ENCODE measurements at regions not wholly inside any gene's neighbourhood (a gene's known extent, or its start where the extent isn't known, plus 50 kb on each side); places are given as distances from the start of the nearest gene placed in this dataset.
"Not testable (repeated sequence)": the region's sequence is repeated elsewhere in the genome, so short reads cannot be mapped to it uniquely, and the experiment has no call there.

DNA sequence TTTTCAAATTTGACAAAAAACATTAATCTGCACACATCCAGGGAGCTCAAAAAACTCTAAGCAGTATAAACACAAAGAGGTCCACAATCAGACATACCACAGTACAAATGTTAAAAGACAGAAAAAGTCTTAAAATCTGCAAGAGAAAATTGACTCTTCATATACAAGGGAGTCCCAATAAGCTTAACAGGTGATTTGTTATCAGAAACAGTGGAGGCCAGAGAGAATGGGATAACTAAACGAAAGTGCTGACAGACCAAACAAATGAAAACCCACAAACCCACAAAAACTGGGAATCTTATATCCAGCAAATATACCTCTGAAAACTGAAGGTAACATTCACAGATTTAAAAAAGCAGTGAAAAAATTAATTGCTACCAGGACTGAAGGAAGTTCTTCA lies 182.0 kb upstream of the PAQR3 start (continued):
- no peak for TF ChIP-seq RFX5 (IDR thresholded peaks at IDR 0.05)
- TF ChIP-seq PHF8 (IDR thresholded peaks at IDR 0.05; ENCODE audit: borderline replicate concordance, low read depth): no peak

DNA sequence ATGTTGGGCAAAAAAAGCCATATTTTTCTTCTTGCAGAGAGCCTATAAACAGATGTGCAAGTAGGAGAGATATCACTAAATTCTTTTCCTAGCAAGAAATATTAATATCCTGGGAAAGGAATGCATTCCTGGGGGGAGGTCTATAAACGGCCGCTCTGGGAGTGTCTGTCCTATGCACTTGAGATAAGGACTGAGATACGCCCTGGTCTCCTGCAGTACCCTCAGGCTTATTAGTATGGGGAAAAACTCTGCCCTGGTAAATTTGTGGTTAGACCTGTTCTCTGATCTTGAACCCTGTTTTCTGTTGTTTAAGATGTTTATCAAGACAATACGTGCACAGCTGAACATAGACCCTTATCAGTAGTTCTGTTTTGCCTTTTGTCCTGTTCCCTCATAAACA lies 177.8 kb upstream of the PAQR3 start:
- 5% methylated on average over 4 of the region's 4 CpGs for WGBS (ENCODE audit: missing lambda C conversion rate)
- CTCF ChIA-PET; FAIRE-seq; H3K4me2 ChIP-seq; H3K4me1 ChIP-seq; ATAC-seq; H3K27ac ChIP-seq; DNase-seq (ENCODE audit: low read depth in 1 of 2, low spot score in 1 of 2); H3K4me3 ChIP-seq; POLR2A ChIA-PET; H3K9me3 ChIP-seq: not testable (repeated sequence)

DNA sequence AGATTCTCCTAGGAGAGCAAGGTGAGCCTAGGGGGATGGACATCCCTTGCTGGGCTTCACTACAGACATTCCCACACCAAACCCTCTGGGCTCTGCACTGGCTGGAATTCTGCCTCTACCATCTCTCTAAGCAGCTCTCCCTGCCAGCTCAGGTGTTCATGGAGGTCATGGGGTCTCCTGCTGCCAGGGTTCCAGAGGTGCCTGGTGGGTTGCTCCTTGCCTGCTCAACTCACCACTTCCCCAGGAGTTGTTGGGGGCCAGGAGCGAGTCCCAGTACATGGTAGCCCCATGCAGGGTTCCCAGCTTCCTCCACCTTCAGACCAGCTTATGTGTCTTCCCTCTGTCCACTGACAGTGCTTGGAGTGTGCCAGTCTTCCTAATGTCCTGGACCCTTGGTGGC lies 167.8 kb upstream of the PAQR3 start:
- DNase-seq (ENCODE audit: low read depth in 1 of 2, low spot score in 1 of 2) (no peak), ATAC-seq (no peak), FAIRE-seq (no peak)
- Histone ChIP-seq H3K27ac (no peak overlapping the region), H3K4me3 (no peak overlapping the region), H3K4me1 (no peaks in the 10 kb centered on the region), H3K9me3 (no peaks in the 10 kb centered on the region), H3K4me2 (no peak overlapping the region)
- ChIA-PET POLR2A (no interaction called here), CTCF (no interaction called here)
- 0% methylated on average over 1 of the region's 1 CpG for WGBS (ENCODE audit: missing lambda C conversion rate)
- TF ChIP-seq, protein P1, sequence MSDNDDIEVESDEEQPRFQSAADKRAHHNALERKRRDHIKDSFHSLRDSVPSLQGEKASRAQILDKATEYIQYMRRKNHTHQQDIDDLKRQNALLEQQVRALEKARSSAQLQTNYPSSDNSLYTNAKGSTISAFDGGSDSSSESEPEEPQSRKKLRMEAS (IDR thresholded peaks at IDR 0.05): no peak
- TF ChIP-seq, protein P2, sequence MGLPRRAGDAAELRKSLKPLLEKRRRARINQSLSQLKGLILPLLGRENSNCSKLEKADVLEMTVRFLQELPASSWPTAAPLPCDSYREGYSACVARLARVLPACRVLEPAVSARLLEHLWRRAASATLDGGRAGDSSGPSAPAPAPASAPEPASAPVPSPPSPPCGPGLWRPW (IDR thresholded peaks at IDR 0.05): no peak
- no peak for TF ChIP-seq CBX2 (IDR thresholded peaks at IDR 0.05; ENCODE audit: borderline replicate concordance, low read depth)
- TF ChIP-seq, protein P3, sequence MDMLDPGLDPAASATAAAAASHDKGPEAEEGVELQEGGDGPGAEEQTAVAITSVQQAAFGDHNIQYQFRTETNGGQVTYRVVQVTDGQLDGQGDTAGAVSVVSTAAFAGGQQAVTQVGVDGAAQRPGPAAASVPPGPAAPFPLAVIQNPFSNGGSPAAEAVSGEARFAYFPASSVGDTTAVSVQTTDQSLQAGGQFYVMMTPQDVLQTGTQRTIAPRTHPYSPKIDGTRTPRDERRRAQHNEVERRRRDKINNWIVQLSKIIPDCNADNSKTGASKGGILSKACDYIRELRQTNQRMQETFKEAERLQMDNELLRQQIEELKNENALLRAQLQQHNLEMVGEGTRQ (IDR thresholded peaks at IDR 0.05): no peak
- no peak for TF ChIP-seq HEYL (CRISPR knock-in tag; IDR thresholded peaks at IDR 0.05)
- TF ChIP-seq HOXB5 (CRISPR knock-in tag; IDR thresholded peaks at IDR 0.05): no peak
- TF ChIP-seq MAZ (IDR thresholded peaks at IDR 0.05; ENCODE audit: borderline replicate concordance, low read depth, low read length): no peak
- TF ChIP-seq ZC3H11A (IDR thresholded peaks at IDR 0.05): no peak
- TF ChIP-seq, protein P4, sequence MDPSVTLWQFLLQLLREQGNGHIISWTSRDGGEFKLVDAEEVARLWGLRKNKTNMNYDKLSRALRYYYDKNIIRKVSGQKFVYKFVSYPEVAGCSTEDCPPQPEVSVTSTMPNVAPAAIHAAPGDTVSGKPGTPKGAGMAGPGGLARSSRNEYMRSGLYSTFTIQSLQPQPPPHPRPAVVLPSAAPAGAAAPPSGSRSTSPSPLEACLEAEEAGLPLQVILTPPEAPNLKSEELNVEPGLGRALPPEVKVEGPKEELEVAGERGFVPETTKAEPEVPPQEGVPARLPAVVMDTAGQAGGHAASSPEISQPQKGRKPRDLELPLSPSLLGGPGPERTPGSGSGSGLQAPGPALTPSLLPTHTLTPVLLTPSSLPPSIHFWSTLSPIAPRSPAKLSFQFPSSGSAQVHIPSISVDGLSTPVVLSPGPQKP (IDR thresholded peaks at IDR 0.05; ENCODE audit: low read depth, low read length): no peak
- TF ChIP-seq ESRRA (IDR thresholded peaks at IDR 0.05; ENCODE audit: borderline replicate concordance, low read length): no peak

DNA sequence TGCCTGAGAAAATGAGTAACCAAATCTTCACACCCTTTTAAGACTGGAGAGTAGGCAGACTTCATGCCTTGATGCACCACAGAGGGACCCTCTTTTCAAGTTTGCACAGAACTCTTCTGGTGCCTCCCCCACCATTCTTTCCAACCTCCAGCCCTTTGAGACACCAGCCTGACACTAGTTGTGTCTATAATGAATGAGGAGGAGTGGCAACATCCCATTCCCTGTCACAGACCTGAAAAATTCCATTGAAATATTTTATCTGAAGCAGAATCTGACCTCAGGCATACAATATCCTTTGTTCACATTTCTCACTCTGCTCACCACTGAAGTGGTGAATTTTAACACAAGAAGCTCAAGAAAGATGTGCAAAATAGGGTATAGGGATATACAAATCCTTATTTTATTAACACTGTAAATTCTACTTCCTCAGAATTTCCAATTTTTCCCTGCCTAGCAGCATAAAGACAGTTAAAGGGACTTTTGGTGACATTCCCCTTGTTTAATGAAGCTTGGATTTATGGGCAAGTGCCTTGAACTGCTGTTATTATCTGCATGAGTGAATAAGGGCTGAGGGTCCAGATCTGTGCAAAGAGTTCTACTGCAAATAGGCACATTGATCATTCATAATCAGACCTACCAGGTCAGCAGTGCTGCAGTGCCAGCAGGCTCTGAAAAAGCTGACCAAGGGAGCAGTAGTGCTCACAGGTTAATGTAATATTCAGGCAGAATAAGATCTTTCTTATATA lies 149.9 kb upstream of the PAQR3 start:
- TF ChIP-seq FOSB (CRISPR knock-in tag; IDR thresholded peaks at IDR 0.05) (no peak), NPAS2 (CRISPR knock-in tag; IDR thresholded peaks at IDR 0.05; ENCODE audit: borderline replicate concordance) (no peak), KDM1A (IDR thresholded peaks at IDR 0.05; ENCODE audit: low read depth) (no peak), HOXA7 (CRISPR knock-in tag; IDR thresholded peaks at IDR 0.05) (no peak), RCOR1 (IDR thresholded peaks at IDR 0.05; ENCODE audit: low read depth, low read length) (no peak), TFCP2L1 (CRISPR knock-in tag; IDR thresholded peaks at IDR 0.05) (no peak), RARB (CRISPR knock-in tag; IDR thresholded peaks at IDR 0.05) (no peak), MYC (IDR thresholded peaks at IDR 0.05; ENCODE audit: borderline replicate concordance, low read length) (no peak), ZC3H11A (IDR thresholded peaks at IDR 0.05) (no peak), RAD21 (conservative IDR thresholded peaks at IDR 0.05 in 1 of 2, IDR thresholded peaks at IDR 0.05 in 1 of 2) (no peak), RNF2 (IDR thresholded peaks at IDR 0.05; ENCODE audit: borderline replicate concordance, low read depth) (no peak), ZNF302 (CRISPR knock-in tag; IDR thresholded peaks at IDR 0.05) (no peak)
- TF ChIP-seq, protein P5, sequence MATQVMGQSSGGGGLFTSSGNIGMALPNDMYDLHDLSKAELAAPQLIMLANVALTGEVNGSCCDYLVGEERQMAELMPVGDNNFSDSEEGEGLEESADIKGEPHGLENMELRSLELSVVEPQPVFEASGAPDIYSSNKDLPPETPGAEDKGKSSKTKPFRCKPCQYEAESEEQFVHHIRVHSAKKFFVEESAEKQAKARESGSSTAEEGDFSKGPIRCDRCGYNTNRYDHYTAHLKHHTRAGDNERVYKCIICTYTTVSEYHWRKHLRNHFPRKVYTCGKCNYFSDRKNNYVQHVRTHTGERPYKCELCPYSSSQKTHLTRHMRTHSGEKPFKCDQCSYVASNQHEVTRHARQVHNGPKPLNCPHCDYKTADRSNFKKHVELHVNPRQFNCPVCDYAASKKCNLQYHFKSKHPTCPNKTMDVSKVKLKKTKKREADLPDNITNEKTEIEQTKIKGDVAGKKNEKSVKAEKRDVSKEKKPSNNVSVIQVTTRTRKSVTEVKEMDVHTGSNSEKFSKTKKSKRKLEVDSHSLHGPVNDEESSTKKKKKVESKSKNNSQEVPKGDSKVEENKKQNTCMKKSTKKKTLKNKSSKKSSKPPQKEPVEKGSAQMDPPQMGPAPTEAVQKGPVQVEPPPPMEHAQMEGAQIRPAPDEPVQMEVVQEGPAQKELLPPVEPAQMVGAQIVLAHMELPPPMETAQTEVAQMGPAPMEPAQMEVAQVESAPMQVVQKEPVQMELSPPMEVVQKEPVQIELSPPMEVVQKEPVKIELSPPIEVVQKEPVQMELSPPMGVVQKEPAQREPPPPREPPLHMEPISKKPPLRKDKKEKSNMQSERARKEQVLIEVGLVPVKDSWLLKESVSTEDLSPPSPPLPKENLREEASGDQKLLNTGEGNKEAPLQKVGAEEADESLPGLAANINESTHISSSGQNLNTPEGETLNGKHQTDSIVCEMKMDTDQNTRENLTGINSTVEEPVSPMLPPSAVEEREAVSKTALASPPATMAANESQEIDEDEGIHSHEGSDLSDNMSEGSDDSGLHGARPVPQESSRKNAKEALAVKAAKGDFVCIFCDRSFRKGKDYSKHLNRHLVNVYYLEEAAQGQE (IDR thresholded peaks at IDR 0.05): no peak
- Histone ChIP-seq H3K4me1 (no peaks in the 10 kb centered on the region), H3K27ac (no peak overlapping the region), H3K9me3 (no peaks in the 10 kb centered on the region), H3K4me2 (no peak overlapping the region), H3K4me3 (no peak overlapping the region)
- ATAC-seq: no peak
- FAIRE-seq: no peak
- CTCF ChIA-PET: no interaction called here
- DNase-seq (ENCODE audit: low read depth in 1 of 2, low spot score in 1 of 2): no peak
- POLR2A ChIA-PET: no interaction called here

Data from A549 (cell line).